GM23338 (cell line): ENCODE measurements at regions not wholly inside any gene's neighbourhood (a gene's known extent, or its start where the extent isn't known, plus 50 kb on each side); places are given as distances from the start of the nearest gene placed in this dataset.
A peak's percentile ranks its signal among the peaks of the same experiment; 100 is the strongest.

Source experiments
- CREB1 ChIP-seq: fragments of 250-450 bp; sonication (Bioruptor Pico); IDR thresholded peaks from 2 replicates; pipeline ENCODE4 v1.5.0; 2020; ENCODE audit warnings: low read depth, mild to moderate bottlenecking, moderate library complexity
- CTCF ChIP-seq, 2 experiments: fragments of 200-600 bp in 1 of 2; sonication (generic) in 1 of 2; conservative IDR thresholded peaks; 2 replicates each; pipeline versions ENCODE4 v1.5.1 to v1.6.1; 2016 to 2017; ENCODE audit warnings: antibody characterized with exemption in 2 of 2, low read depth in 2 of 2, mild to moderate bottlenecking in 2 of 2, moderate library complexity in 1 of 2
- JUNB ChIP-seq: IDR thresholded peaks from one replicate; pipeline ENCODE4 v1.6.1; 2016; ENCODE audit warnings: antibody characterized with exemption; ENCODE audit not compliant: unreplicated experiment
- NANOG ChIP-seq: IDR thresholded peaks from 2 replicates; pipeline ENCODE4 v1.6.1; 2016; ENCODE audit warnings: antibody characterized with exemption, borderline replicate concordance
- ZNF114 ChIP-seq: fragments of 250-450 bp; sonication (Bioruptor Pico); IDR thresholded peaks from 2 replicates; pipeline ENCODE4 v1.5.0; 2020; ENCODE audit warnings: mild to moderate bottlenecking, moderate library complexity
- ZNF462 ChIP-seq: fragments of 250-450 bp; sonication (Bioruptor Pico); IDR thresholded peaks from 2 replicates; pipeline ENCODE4 v1.5.0; 2020; ENCODE audit warnings: mild to moderate bottlenecking, moderate library complexity

- TF ChIP-seq ZNF462 (CRISPR knock-in tag) (peak; percentile 97), CREB1 (CRISPR knock-in tag) (peak; percentile 32; the same call in 1 of the 2 replicates), CTCF (conservative IDR thresholded peaks at IDR 0.05; ENCODE audit: low read depth in 2 of 2) (peak; percentile 61 to 81), ZNF114 (peak; percentile 78), JUNB (no peak), NANOG (no peak)
These were observed 108.2 kb downstream of the SLC36A4 start (continued) for GRCh38 chr11:93089474-93090102.
